ELR (cell line): ENCODE measurements at regions not wholly inside any gene's neighbourhood (a gene's known extent, or its start where the extent isn't known, plus 50 kb on each side); places are given as distances from the start of the nearest gene placed in this dataset.

Experiments
- DNase-seq: peaks from one replicate; pipeline ENCODE4 v3.0.0-alpha.2; 2015; ENCODE audit warnings: low read depth

DNA sequence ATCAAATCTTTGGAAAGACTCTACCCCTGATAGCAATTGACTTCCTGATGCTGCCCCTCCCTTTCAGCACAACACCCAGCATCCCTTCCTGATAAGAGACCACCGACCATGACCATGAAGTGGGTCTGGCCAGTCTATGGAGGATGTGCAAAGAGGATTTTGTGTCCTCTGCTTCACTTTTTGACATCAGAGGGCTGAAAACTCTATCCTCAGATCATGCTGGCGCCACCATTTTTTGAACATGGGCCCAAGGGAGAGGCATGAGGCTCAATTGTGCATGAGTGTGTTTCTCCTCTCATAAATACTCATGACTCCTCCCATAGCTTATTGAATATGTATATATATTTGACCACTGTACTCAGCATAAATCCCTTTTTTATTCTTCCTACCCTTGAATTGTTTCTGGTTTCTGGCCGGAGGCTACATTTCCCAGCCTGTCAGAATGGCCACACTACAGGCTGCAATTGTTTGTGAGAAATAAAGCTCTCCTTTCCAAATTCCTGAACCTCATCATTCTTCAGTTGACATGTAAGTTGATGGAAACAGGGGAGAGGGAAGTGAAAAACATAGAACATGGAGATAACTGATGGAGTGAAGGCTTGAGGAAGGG lies 314.1 kb downstream of the MYCN start:
- DNase-seq, result no peak

DNA sequence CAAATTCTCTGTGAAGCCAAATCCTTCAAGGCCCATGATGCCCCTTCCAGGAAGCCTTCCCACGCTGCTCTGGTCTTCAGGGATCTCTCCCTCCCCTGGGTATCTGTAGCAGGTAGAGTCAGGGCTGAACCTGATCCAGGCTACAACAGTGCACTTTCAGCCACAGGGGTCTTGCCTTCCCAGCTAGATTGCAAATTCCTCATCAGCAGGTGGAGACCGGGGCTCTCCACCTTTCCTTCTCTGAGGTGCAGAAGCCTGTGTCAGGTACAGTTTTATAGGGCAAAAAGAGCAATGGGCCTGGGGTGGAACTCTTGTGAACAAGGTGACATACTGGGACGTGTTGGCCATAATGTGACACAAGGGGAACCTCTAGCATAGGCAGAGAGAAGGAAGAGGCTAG lies 312.9 kb downstream of the MYCN start:
- no peak for DNase-seq

DNA sequence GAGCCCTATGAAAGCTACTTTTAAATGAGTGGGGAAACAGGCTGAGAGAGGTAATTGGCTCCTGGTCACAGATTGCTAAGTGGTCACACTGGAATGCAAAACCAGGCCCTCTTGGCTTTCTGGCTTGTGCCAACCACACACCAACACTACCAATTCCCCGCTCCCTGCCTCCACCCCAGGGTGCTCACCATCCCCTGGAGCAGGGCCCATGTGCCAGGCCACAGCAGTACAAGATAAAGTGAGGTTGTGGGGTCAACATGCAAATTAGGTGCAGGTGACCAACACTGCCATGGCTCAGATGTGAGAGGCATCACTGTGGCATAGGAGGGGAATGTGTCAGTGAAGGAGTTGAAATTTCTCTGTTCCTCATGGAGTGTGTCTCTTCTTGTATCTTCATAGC lies 312.5 kb downstream of the MYCN start:
- no peak for DNase-seq

DNA sequence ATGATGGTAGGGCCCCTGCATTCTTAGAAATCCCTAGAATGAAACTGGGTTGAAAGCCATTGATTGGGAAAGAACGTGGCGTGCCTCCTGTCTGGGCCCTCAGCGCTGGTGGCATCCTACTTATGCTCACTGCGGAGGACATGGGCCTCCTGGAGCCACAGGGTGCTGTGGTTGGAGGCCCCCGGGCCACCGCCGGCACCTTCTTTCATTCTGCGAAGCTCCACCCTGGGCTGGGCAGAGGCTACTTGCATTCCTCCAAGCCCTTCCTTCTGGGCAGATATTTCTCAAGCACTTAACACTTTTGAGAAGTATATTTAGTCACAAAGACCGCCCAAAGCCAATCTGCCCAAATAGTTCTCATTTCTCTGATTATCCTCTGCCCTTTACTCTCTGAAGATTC lies 311.9 kb downstream of the MYCN start:
- no peak for DNase-seq

DNA sequence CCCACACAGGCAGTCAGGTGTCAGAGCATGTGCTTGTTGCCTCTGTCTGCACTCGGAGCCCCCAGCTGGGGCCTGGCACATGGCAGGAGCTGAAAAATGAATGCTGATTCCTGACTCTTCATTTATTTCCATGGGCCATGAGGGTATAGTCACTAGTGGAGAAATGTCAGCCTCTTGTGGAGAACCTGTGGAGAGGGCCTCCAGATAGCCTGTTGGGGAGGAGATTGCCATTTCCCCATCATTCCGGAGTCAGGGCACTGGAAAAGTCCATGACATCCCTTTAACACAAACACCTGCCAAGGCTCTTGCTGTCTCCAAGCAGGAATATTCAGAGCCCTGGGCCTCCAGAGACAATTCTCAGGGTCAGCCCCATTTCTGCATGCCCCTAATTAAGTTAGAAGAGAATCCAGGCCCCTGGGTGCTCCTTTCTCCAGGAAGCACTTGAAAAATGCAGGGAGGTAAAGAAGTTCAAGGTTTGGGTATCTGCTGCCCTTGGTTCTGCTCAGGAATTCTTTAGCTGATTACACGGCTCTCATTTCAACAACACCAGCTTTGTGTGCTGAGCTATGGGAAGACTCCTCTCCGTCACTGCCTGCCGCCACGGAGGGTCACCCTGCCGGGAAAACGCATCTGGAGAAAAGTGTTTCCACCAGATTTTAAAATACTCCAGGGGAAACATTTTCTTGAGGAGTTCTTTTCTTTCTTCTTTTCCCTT lies 311.3 kb downstream of the MYCN start:
- DNase-seq, result no peak

DNA sequence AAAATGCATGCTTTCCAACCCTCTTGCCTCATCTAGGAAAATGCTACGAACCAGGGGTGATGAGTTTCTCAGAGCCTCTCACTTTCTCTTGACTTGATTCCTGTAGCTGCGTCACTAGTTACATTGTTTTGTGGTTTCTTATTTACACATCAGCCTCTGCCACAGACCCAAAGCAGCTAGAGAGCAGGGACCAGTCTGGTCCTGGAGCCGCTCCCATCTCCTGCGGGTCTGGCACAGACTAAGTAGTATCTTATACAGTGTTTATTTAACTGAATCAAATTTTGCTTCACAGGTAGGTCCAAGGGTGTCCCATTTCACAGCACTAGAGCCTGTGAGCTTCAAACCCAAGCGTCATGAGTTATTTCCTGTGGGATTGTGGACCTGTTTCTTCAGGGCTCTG lies 310.5 kb downstream of the MYCN start:
- DNase-seq, result no peak

DNA sequence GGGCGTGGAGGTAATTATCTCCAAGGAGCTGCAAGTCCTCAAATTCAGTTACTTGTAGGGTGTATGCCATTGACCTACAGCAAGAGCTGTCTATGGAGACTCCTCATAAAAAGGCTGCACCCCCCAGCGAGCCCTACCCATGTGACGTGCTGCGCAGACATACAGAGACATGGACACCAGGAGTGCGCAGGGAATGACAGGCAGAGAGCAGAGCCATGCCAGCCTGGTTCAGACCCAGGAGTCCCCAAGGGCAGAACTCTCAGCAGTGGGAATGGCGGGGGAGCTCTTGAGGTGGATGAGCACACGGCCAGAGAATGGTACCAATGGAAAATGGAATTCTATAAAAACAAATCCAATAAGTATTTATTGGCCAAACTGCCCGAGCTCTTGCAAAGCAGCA lies 310.1 kb downstream of the MYCN start:
- DNase-seq, result no peak

DNA sequence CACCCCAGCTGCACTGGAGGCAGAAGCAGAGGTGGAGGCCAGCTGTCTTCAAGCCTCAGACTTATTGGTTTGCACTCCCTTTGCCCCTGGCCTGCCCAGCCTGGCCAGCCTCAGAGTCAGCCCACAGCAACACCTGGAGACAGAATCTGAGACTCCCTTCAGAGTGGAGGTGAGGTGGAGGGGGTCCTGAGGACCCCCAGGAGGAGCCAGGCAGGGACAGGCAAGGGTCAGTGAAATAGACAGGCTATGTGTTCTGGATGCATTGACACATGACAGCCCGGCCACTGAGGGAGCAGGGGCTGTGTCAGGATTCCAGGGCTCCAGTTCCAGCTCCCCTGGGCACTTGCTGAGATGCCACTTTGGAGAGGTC lies 309.7 kb downstream of the MYCN start:
- no peak for DNase-seq

DNA sequence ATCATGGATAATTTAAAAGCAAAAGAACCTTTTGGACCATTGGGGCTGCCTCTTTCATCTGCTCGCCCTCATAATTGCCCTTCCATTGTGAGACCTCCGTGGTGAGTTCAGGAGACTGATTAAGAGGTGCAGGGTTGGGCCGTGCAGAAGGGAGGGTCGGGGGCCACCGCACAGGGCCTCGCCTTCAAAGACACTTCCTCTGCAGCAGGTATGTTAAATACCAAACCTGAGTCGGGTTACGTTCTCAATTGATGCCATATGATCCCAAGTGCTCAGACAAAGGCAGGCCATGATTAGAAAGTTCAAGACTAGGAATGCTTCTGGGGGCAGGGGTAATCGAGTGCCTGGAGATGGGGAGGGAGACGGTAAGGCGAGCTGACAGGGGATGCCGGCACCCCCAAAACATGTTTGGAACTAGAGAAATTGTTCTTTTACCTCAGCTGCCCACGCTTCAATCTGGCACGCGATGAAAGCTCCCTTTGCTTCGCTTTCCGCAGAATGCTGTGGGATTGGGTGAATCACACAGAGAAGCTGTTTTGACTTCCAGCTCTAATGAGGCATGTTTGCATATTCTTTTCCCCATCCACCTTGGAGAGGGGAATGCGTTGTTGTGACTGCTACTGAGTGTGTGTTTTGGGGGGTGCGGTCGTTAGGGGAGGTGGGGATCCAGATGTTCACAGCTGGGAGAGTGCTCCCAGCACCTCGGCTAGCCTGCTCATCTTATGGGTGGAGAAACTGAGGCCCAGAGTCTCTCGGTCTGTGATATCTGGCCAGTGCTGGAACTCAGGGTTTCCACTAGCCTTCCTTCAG lies 309.1 kb downstream of the MYCN start:
- no peak for DNase-seq

DNA sequence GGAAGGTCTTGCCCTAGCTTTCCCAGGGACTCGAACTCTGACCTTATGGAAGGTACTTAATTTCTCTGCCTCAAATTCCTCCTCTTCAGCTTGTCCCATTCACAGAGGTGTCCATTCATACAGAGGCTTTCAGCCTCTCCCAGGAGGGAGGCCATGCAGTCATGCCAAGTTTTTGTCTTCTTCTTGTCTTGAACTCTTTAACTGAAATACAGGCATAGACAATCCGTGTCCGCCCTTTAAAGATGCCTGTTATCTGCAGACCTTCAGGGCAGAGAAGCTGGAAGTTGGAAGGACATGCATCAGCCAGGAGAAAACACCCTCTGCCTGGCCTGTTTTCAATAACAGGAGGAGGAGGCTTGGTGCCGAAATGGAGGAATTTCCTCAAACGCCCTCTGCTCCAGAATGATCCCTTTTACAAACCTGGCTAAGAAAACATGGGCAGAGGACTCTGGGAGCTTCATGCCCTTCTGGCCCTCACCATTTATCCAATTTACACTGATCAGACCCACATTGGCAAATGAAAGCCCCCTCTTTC lies 308.3 kb downstream of the MYCN start:
- DNase-seq, result no peak

DNA sequence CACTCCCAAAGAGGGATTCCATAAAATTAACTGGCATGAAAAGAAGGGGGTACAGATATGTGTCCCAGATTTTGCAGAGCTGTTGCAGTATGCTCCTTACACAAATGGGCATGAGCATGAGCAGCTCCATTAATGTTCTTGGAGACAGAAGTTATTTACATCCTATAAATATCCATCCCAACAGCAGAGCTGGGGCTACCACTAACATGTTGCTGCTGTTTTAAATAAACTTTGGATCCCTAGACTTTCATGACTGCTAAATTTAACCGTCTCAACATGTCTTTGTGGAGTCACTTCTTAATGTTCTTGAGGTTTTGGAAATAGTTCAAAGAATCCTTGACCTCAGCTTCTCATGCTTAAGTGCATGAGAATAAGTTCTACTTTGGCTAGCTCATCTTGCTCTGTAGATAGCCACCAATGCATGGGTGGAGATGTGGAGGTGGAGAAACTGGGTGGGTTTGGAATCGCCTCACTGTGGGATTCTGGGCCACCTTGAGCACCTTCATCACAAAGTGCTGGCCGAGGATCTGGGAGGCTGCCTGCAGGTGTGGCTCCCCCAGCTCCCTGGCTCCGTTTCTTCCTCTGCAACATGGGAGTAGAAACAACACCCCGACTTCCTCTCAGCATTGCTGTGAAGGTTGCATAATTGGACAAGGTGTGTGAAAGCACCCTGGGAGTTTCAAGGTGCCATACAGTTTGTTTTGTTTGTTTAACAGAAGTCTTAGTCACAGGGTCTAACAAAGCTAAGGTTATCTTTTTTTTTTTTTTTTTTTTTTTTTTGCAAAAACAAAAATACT lies 307.2 kb downstream of the MYCN start:
- no peak for DNase-seq

DNA sequence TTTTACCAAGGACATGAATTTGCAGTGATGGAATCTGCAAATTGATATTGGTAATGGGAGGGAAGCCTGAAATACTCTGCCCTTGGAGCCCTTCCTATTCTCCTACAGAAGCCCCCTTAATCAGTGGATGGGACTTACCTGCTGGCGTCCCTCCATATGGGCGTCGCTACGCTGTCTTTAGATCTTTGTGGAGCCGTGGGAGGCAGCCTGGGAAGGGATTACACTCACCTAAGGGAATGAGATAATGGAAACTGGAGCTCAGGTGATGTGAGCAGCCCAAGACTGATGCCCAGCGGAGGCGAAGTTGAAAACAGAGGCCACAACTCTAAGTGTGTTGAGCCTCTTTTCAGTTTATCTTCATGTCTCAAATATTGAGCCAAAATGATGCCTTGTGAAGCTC lies 306.6 kb downstream of the MYCN start:
- no peak for DNase-seq

DNA sequence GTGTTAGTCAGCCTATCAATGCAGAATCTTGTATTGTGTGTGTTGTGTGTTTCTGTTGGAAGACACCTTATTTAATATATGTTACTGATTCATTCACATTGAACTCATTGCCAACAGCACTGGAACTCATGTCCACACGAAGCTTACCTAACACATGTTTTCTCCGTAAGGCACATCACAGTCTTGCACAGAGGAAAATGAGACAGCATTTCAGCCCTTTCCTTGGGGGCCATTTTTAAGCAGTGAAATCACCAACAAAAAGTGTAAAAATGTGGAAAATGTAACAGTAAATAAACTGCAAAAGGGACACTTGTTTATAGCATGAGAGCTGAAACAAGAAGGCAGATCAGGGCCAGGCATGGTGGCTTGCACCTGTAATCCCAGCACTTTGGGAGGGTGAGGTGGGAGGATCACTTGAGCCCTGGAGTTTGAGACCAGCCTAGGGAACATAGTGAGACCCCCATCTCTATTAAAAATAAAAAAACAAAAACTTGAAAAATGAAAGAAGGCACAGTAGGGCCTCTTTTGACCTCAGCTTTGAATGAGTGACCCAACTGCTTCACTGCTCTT lies 306.0 kb downstream of the MYCN start:
- DNase-seq, result no peak

DNA sequence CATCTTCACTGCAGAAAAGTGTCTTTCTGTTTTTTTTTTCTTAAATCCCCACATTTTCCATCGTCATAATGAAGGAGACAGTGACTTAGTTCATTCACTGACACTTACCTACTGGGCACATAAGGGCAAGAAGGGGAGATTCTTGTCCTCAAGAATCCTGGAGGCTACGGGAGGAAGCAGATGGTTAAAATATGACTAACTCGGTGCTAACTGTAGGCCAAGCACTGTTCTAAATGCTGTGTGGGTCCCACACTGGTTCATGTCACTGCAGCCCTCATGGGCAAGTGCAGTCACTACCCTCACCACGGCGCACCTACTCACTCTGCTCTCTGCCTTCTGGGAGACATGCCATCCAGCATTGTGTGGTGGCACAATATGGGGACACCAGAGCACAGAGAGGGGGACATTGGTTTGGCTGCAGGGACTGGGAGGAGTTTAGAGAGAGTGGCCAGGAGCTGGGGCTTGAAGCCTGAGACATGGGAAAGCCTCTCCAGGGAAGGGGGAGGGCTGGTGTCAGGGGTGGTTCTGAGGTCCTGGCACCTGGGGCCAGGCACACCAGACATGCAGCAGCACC lies 305.2 kb downstream of the MYCN start:
- DNase-seq, result no peak

DNA sequence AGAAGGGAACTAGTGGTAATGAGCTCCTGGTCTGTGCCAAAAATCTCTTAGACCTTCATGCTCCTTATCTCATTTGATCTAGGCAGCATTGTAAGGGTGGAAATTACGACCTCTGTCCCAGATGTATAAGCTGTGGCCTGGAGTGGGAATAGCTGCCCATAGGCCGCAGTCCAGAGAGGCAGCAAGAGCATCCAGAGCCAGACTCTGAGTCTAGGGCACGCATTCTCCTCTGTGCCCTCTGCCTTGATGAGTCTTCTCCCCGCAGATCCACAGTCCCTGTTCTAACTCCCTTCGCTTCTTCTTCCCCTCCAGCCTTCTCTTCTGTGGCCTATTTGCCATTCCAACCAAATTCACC lies 304.6 kb downstream of the MYCN start:
- DNase-seq, result no peak

DNA sequence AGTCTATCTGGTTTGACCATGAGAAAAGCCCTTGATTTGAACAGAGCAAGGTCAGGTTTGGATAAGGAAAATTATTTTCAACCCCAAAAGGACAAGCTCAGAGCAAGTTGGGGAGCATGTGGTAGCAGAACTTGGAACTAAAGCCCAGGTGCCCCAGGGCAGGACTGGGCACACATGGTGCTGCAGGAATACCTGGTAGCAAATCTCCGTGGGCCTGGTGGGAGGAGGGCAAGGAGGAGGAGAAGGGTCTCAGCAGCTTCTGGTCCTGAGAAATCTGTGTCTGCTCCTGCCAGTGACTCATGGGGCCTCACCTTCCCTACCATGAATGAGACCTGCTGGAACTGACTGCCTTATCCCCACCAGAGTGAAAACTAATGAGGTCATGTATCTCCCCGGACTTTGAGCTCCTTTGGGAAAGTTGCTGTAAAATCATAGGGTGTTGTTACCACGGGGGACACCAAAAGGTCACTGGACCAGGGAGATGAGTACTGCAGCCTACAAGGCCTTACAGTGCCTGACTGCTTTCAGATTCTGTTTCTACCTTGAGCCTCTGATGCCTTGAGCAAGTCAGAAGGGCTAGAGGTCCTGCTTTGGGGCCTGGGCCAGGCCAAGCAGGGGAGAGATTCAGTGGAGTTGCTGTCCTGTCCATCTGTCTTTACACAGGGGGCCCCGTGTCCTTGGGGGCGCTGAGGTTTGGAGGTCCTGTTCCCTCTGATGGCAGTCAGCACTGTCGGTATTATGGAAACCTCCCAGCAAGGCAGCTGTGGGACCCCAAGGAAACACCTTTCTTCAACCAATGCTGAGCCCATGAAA lies 304.0 kb downstream of the MYCN start:
- DNase-seq, result no peak

DNA sequence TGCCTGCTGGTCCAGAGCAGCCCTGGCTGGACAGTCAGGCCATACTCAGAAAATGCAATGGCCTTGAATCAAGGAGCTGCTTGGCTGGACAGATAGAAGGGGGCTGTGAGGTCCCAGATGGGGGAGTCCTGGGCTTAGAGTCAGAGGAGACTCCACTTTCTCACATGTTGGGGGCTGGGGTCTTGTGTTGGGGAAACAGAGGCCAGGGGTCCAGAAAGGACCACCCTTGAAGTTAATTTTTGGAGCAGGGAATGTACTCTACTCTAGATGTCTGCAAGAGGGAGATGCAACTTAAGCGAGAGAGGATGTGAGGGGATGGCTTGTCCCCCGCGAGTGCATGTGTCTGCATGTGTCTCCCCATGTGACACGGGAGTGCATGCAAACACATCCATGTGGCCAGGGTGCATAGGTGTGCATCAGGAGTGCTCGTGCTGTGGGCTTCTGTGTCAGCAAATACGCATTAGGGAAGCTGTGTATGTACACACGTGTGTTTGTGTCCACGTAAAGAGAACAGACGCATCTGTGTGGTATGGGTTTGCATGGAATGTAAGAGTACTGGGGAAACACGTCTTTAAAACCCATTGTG lies 303.2 kb downstream of the MYCN start:
- DNase-seq, result no peak

DNA sequence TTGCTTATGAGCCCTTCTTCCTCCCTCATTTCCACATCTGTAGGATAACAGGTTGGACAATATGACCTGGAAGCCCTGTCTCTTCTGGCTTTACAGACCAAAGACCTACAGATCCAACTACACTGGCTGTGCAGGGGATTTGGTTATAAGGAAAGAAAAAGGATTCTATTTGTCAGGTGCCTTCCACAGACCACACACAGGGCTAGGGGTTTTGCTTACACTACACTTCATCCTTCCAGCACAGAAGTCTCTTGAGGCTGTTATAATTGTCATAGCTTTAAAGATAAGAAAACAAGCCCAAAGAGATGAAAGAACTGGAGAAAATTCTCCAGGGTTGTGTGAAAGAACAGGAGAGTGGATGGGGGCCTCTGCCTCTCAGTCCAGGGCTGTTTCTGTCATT lies 302.6 kb downstream of the MYCN start:
- DNase-seq, result no peak

DNA sequence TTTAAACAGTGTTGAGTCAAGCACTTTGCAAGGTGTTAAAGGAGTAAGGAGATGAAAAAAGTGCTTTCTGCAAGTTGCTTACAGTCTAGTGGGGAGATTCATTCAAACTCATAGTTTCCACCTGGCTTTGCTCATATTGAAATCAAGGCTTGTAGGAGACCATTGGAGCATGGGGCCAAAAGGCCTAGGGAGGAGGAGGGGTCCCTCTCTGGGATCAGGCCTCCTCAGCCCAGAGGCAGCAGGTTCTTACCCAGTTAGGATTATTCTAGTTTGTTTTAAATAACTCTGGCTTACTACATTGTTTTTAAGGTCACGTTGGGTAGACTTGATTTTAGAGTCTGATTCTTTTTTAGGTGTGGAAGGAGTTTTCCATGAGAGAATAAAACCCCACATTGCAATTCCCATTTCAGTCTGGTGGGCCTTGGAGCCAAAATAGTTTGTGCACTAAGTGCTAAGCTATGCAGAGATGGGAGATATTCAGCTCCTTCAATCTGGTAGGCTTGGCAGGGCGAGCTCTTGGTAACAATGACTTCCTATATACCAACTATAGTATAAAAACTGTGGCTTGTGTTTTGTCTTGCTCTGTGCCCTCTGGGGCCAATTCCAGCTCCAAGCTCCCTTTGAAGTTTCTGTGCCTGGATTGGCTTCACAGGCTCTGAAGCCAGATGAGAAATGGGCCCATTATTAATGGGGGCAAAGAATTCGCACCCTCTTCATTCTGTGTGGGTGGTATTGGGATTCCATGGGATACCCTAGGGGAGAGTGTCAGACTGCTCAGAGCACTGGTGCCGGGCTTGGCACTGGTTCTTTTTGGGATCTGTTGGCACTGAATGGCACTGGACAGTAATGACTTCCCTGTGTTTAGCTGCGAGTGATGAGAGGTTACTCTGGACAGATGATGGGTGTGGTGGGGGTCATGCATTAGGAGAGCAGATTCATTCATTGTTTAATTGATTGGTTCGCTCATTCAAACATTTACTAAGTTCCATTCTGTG lies 301.1 kb downstream of the MYCN start:
- no peak for DNase-seq
